GM18909 (cell line): ENCODE measurements at regions not wholly inside any gene's neighbourhood (a gene's known extent, or its start where the extent isn't known, plus 50 kb on each side); places are given as distances from the start of the nearest gene placed in this dataset.
"Not testable (repeated sequence)": the region's sequence is repeated elsewhere in the genome, so short reads cannot be mapped to it uniquely, and the experiment has no call there.

Source experiments
- ATAC-seq: cut with Tn5 transposase; IDR thresholded peaks from one replicate; pipeline ENCODE4 v1.9.1; 2021; ENCODE audit warnings: mild to moderate bottlenecking; ENCODE audit not compliant: unreplicated experiment, poor library complexity

- ATAC-seq, result not testable (repeated sequence)
Observed at GRCh38 chr4:131738991-131739390, 1410.1 kb upstream of the PCDH10 start.

DNA sequence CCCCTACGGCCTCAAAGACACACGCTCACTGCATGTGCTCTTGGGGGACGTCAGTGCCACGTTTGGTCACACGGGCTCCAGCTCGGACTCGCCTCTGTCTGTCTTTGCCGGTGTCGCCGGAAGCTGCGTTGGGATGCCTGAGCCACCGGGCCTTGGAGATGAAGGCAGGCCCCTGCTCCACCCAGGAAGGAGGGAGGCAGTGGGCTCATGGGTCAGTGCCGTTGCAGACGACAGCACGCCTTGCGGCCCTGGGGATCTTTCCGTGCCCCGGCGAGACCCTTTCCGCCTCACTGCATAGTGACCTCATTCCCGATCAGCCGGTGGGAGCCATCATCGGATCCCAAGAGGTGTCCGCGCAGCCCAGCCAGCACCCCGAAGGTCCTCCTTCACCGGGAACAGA is 1407.3 kb upstream of the PCDH10 start:
- ATAC-seq, result not testable (repeated sequence)

DNA sequence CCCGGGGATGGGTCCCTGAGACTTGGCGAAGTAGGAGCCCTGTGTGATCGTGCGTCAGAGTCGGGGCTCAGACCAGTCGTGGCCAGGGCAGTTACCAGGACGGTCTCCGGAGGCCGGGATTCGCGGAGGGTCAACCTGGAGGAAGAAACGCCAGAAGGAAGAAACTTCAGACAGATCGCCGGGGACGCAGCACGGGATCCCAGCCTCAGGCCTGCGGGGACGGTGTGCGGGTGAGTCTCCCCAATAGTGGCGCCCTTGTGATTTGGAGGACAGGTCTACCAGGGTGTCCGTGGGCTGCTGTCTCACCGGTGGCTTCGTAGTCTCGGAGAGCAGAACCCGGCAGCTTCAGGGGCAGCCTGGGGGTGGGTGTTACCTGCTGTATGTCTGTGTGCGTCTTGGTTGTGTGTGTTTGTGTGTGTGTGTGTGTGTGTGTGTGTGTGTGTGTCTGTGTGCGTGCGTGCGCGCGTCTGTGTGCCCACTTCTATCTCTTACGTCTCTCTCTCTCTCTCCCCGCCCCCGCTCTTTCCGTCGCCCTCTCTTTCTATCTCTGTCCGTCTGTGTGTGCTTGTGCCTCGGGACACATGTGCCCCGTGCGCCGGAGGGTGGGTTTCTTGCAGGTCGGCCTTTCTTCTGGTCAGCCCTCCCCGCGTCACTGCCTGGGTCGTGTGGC is 1406.4 kb upstream of the PCDH10 start:
- ATAC-seq, result not testable (repeated sequence)

GRCh38 chr4:131743348-131743747 is 1405.7 kb upstream of the PCDH10 start:
- not testable (repeated sequence) for ATAC-seq

DNA sequence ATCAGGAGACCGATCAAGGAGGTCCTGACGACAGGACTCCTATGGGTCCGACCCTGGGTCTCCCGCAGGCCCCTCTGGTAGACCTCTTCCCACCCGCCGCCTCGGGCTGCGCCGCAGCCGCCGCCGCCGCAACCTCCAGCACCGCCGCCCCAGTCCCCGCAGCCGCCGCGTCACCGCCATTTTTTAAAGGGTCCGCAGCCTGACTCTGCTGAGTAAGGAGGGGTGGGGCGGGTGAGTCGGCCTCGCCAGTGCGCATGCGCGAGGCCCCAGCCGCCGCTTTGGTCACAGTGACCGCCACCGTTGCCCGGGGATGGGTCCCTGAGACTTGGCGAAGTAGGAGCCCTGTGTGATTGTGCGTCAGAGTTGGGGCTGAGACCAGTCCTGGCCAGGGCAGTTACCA is 1401.9 kb upstream of the PCDH10 start:
- not testable (repeated sequence) for ATAC-seq

DNA sequence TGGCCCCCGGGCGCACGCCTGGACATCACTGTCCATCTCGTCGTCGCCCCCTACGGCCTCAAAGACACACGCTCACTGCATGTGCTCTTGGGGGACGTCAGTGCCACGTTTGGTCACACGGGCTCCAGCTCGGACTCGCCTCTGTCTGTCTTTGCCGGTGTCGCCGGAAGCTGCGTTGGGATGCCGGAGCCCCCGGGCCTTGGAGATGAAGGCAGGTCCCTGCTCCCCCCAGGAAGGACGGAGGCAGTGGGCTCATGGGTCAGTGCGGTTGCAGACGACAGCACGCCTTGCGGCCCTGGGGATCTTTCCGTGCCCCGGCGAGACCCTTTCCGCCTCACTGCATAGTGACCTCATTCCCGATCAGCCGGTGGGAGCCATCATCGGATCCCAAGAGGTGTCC is 1399.9 kb upstream of the PCDH10 start:
- not testable (repeated sequence) for ATAC-seq

- not testable (repeated sequence) for ATAC-seq
Observed at GRCh38 chr4:131750006-131750405, 1399.1 kb upstream of the PCDH10 start.

GRCh38 chr4:131750469-131750868 is 1398.6 kb upstream of the PCDH10 start:
- ATAC-seq, result not testable (repeated sequence)

GRCh38 chr4:131762234-131762633 is 1386.9 kb upstream of the PCDH10 start:
- ATAC-seq, result not testable (repeated sequence)

- ATAC-seq, result no peak
Observed at GRCh38 chr4:131764730-131765129, 1384.4 kb upstream of the PCDH10 start.

GRCh38 chr4:131774382-131774781 is 1374.7 kb upstream of the PCDH10 start:
- ATAC-seq, result not testable (repeated sequence)

DNA sequence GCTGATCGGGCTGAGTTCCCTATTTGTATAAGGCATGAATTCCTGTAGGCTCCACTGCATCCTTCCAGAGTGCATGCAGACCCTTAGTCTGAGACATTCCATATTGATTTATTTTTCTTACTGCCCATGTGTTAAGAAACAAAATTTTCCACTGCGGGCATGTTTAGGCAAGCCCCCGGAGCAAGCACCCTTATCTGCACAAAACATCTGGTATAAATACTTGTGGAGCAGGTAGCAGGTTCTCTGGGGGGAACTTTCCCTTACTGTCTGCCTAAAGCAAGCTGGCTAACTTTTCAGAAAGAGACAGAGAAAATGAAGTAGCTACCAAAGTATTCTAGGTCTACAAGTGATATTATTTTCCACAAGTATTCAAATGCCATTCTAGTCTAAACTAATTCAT is 1338.5 kb upstream of the PCDH10 start:
- ATAC-seq, result not testable (repeated sequence)
